ENCODE measurements at regions not wholly inside any gene's neighbourhood (a gene's known extent, or its start where the extent isn't known, plus 50 kb on each side); places are given as distances from the start of the nearest gene placed in this dataset.

DNA sequence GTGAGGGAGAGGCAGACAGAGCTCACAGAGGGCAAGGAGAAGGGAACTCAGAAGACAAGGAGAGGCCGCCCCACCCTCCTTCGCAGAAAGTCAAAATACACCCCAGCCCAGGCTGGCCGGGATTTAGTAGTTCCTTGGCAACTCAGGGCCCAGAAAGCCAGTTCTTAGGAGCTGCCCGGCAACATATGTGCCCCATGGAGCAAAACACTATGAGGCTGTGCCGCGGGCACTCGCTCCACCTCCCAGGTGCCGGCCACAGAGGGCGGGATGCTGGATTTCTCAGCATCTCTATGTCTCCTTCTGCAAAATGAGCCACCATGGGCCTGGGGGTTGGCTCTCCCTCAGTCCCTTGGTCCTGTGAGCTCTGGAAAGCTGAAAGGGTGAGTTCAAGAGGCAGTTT is 93.8 kb upstream of the CACNA1A start:
- TF ChIP-seq, protein P1, sequence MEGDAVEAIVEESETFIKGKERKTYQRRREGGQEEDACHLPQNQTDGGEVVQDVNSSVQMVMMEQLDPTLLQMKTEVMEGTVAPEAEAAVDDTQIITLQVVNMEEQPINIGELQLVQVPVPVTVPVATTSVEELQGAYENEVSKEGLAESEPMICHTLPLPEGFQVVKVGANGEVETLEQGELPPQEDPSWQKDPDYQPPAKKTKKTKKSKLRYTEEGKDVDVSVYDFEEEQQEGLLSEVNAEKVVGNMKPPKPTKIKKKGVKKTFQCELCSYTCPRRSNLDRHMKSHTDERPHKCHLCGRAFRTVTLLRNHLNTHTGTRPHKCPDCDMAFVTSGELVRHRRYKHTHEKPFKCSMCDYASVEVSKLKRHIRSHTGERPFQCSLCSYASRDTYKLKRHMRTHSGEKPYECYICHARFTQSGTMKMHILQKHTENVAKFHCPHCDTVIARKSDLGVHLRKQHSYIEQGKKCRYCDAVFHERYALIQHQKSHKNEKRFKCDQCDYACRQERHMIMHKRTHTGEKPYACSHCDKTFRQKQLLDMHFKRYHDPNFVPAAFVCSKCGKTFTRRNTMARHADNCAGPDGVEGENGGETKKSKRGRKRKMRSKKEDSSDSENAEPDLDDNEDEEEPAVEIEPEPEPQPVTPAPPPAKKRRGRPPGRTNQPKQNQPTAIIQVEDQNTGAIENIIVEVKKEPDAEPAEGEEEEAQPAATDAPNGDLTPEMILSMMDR (IDR thresholded peaks at IDR 0.05 in 8 of 11, conservative IDR thresholded peaks at IDR 0.05 in 3 of 11): no peak
- no peak for TF ChIP-seq POLR2A (IDR thresholded peaks at IDR 0.05)
- no peak for TF ChIP-seq POLR2AphosphoS5 (IDR thresholded peaks at IDR 0.05)
